K562 (cell line): ENCODE measurements at regions not wholly inside any gene's neighbourhood (a gene's known extent, or its start where the extent isn't known, plus 50 kb on each side); places are given as distances from the start of the nearest gene placed in this dataset.

ENCODE experiments used
- ATAC-seq: fragments of 200-7000 bp; cut with Tn5 transposase; 3 replicates; pipeline ENCODE4 v1.9.1; 2020; ENCODE audit warnings: moderate library complexity
- BruUV-seq: library from RNA; stranded (reverse); fragments of 400-500 nt; replicated peaks from 2 replicates; lab custom pipeline; 2021; lab: Mats Ljungman, UMichigan
- CTCF ChIA-PET: fragments of 300-600 bp; formaldehyde crosslinking; extraction: SDS; loops from one replicate; lab custom pipeline; 2021; ENCODE audit warnings: low intra/inter-chr PET ratio; lab: Yijun Ruan, JAX
- POLR2A ChIA-PET: fragments of 300-600, 350-650 bp; sonication (Branson Sonifier 250); formaldehyde crosslinking; extraction: SDS; loops from one replicate; lab custom pipeline; 2021; ENCODE audit warnings: antibody characterized with exemption, inconsistent platforms; lab: Yijun Ruan, JAX
- DNase-seq, 4 experiments: peaks; one replicate each; pipeline versions ENCODE4 v3.0.0 to v3.0.0-alpha.2; 2011 to 2018; ENCODE audit warnings: low spot score in 3 of 4, mixed read lengths in 3 of 4; ENCODE audit errors: extremely low read depth in 1 of 4
- FAIRE-seq: peaks from 2 replicates; lab custom pipeline; 2011; peaks lifted over from hg19 to GRCh38; lab: Jason Lieb, UNC
- H2AFZ ChIP-seq: 2 replicates; pipeline ENCODE4 v1.6.0; 2011; ENCODE audit warnings: low read depth, low read length, control low read depth, inconsistent platforms
- H3K27ac ChIP-seq: fragments of 200-600 bp; 3 replicates; pipeline ENCODE4 v1.8.0; 2011; ENCODE audit warnings: low read depth, mild to moderate bottlenecking, control low read depth, inconsistent platforms, low read length, moderate library complexity, mixed read lengths; ENCODE audit errors: extremely low read depth
- H3K27me3 ChIP-seq, 2 experiments: fragments of 300-600 bp in 1 of 2; 2 replicates in 1 of 2; 3 replicates in 1 of 2; pipeline versions ENCODE4 v1.6.0 to v1.8.0; 2011; ENCODE audit warnings: inconsistent platforms in 2 of 2, low read length in 2 of 2, mild to moderate bottlenecking in 1 of 2, mixed read lengths in 1 of 2, moderate library complexity in 1 of 2; ENCODE audit not compliant: control insufficient read depth in 2 of 2, insufficient read depth in 2 of 2
- H3K36me3 ChIP-seq: fragments of 300-600 bp; 3 replicates; pipeline ENCODE4 v1.8.0; 2011; ENCODE audit warnings: mild to moderate bottlenecking, low read length, inconsistent platforms; ENCODE audit not compliant: control insufficient read depth, insufficient read depth
- H3K4me1 ChIP-seq, 2 experiments: fragments of 200-600 bp in 1 of 2; replicated peaks in 1 of 2; 2 replicates in 1 of 2; 3 replicates in 1 of 2; pipeline versions ENCODE4 v1.5.1 to v1.8.0; 2011; ENCODE audit warnings: inconsistent platforms in 2 of 2, low read length in 2 of 2, mild to moderate bottlenecking in 1 of 2, mixed read lengths in 1 of 2, moderate library complexity in 1 of 2; ENCODE audit not compliant: control insufficient read depth in 2 of 2, insufficient read depth in 2 of 2
- H3K4me2 ChIP-seq: 2 replicates; pipeline ENCODE4 v1.6.1; 2011; ENCODE audit warnings: low read length, control low read depth, inconsistent platforms, mixed read lengths; ENCODE audit not compliant: insufficient read depth
- H3K4me3 ChIP-seq: fragments of 200-600 bp; sonication (generic), shearing (Covaris generic); 2 replicates; pipeline ENCODE4 v1.5.1; 2016; ENCODE audit warnings: control low read depth, inconsistent platforms
- H3K79me2 ChIP-seq: fragments of 200-600 bp; 3 replicates; pipeline ENCODE4 v1.8.0; 2011; ENCODE audit warnings: low read length, inconsistent platforms; ENCODE audit not compliant: control insufficient read depth, insufficient read depth
- H3K9ac ChIP-seq, 2 experiments: 2 replicates each; pipeline versions ENCODE4 v1.6.0 to v1.6.1; 2011; ENCODE audit warnings: low read depth in 2 of 2, low read length in 2 of 2, control low read depth in 1 of 2, inconsistent platforms in 1 of 2, mild to moderate bottlenecking in 1 of 2, mixed read lengths in 1 of 2; ENCODE audit not compliant: insufficient read depth in 1 of 2
- H3K9me1 ChIP-seq: one replicate; pipeline ENCODE4 v1.6.0; 2011; ENCODE audit warnings: inconsistent platforms, mild to moderate bottlenecking, low read length, moderate library complexity; ENCODE audit not compliant: control insufficient read depth, insufficient read depth
- H3K9me3 ChIP-seq: replicated peaks from 2 replicates; pipeline ENCODE4 v1.5.1; 2011; ENCODE audit warnings: low read depth, low read length, inconsistent platforms; ENCODE audit not compliant: control insufficient read depth, insufficient read depth
- H4K20me1 ChIP-seq: replicated peaks from 2 replicates; pipeline ENCODE4 v1.6.1; 2011; ENCODE audit warnings: low read length, inconsistent platforms, mixed read lengths; ENCODE audit not compliant: control insufficient read depth, insufficient read depth
- BCOR ChIP-seq: fragments of 450-650 bp; IDR thresholded peaks from 2 replicates; pipeline ENCODE4 v1.6.1; 2016
- CEBPB ChIP-seq: fragments of 450-650 bp; IDR thresholded peaks from 2 replicates; pipeline ENCODE4 v1.6.1; 2016; ENCODE audit warnings: missing genetic modification characterization, missing compliant biosample characterization
- CSDE1 ChIP-seq, 2 experiments: fragments of 450-650 bp; IDR thresholded peaks; 2 replicates each; pipeline ENCODE4 v1.6.1; 2016; ENCODE audit warnings: mild to moderate bottlenecking in 1 of 2
- ESRRA ChIP-seq: fragments of 450-650 bp; IDR thresholded peaks from 2 replicates; pipeline ENCODE4 v1.6.1; 2014; ENCODE audit warnings: low read depth, mild to moderate bottlenecking, moderate library complexity, borderline replicate concordance
- FOXJ2 ChIP-seq: fragments of 200-800 bp; sonication (Bioruptor generic); IDR thresholded peaks from 2 replicates; pipeline ENCODE4 v1.6.1; 2016; ENCODE audit warnings: missing genetic modification characterization, missing compliant biosample characterization
- HLTF ChIP-seq: fragments of 450-650 bp; IDR thresholded peaks from 2 replicates; pipeline ENCODE4 v1.6.1; 2016
- HSF4 ChIP-seq: fragments of 250-450 bp; sonication (Bioruptor Pico); IDR thresholded peaks from 2 replicates; pipeline ENCODE4 v2.1.2; 2022; ENCODE audit warnings: mild to moderate bottlenecking, moderate library complexity, borderline replicate concordance
- IFI16 ChIP-seq: fragments of 250-450 bp; sonication (Bioruptor Pico); IDR thresholded peaks from 2 replicates; pipeline ENCODE4 v2.1.2; 2022; ENCODE audit warnings: mild to moderate bottlenecking, inconsistent platforms
- KLF1 ChIP-seq: fragments of 450-650 bp; IDR thresholded peaks from 2 replicates; pipeline ENCODE4 v1.6.1; 2016; ENCODE audit warnings: missing genetic modification characterization, missing compliant biosample characterization
- NELFE ChIP-seq: IDR thresholded peaks from 2 replicates; pipeline ENCODE4 v1.6.1; 2011; ENCODE audit warnings: mild to moderate bottlenecking; ENCODE audit not compliant: insufficient read depth, insufficient read length
- RBM25 ChIP-seq: fragments of 200-400 bp; formaldehyde crosslinking; IDR thresholded peaks from 2 replicates; pipeline ENCODE4 v1.6.1; 2018; ENCODE audit warnings: low read length, low read depth, moderate library complexity; ENCODE audit not compliant: severe bottlenecking
- RHOXF2B ChIP-seq: fragments of 250-450 bp; sonication (Bioruptor Pico); conservative IDR thresholded peaks from 2 replicates; pipeline ENCODE4 v1.5.1; 2021
- SMARCA5 ChIP-seq: fragments of 450-650 bp; IDR thresholded peaks from 2 replicates; pipeline ENCODE4 v1.6.1; 2016
- SNIP1 ChIP-seq: fragments of 450-650 bp; IDR thresholded peaks from 2 replicates; pipeline ENCODE4 v1.7.1; 2017; ENCODE audit warnings: low read depth, mild to moderate bottlenecking
- TAF7 ChIP-seq: fragments of 450-650 bp; IDR thresholded peaks from 2 replicates; pipeline ENCODE4 v1.6.1; 2016; ENCODE audit warnings: missing genetic modification characterization, missing compliant biosample characterization
- ZBTB17 ChIP-seq: fragments of 450-650 bp; formaldehyde crosslinking; IDR thresholded peaks from 2 replicates; pipeline ENCODE4 v1.4.0; 2020; ENCODE audit warnings: mild to moderate bottlenecking
- ZC3H11A ChIP-seq: IDR thresholded peaks from 2 replicates; pipeline ENCODE4 v1.6.1; 2012; ENCODE audit warnings: low read depth, low read length, improper control_type of control experiment
- ZNF121 ChIP-seq: sonication (generic); formaldehyde crosslinking; conservative IDR thresholded peaks from 2 replicates; pipeline ENCODE4 v1.8.0; 2022; ENCODE audit warnings: missing genetic modification reagents
- ZNF140 ChIP-seq: fragments of 250-450 bp; sonication (Bioruptor Pico); IDR thresholded peaks from 2 replicates; pipeline ENCODE4 v1.8.0; 2021; ENCODE audit warnings: moderate library complexity, mild to moderate bottlenecking, inconsistent platforms
- ZNF644 ChIP-seq: fragments of 200-800 bp; sonication (Bioruptor generic); IDR thresholded peaks from 2 replicates; pipeline ENCODE4 v1.6.1; 2016; ENCODE audit warnings: low read depth, missing genetic modification characterization, missing compliant biosample characterization
- ZNF668 ChIP-seq: fragments of 250-450 bp; sonication (Bioruptor Pico); IDR thresholded peaks from 2 replicates; pipeline ENCODE4 v1.8.0; 2022; ENCODE audit warnings: mild to moderate bottlenecking, inconsistent platforms
- ZSCAN29 ChIP-seq: fragments of 450-650 bp; IDR thresholded peaks from 2 replicates; pipeline ENCODE4 v1.6.1; 2017
- WGBS: fragments of 100-300 bp; shearing (Covaris generic); methylation state at CpG from one replicate; pipeline ENCODE4 v1.1.6; 2016; ENCODE audit warnings: low coverage, mixed read lengths; ENCODE audit not compliant: insufficient coverage; ENCODE audit errors: missing lambda C conversion rate; 5-methylcytosine and 5-hydroxymethylcytosine counted together
- in situ Hi-C: fragments of 300-500 bp; cut with MboI; formaldehyde crosslinking; loops from 4 replicates; pipeline ENCODE4 v1.15.0; 2018; ENCODE audit warnings: inconsistent platforms, mixed read lengths
- intact Hi-C: fragments of 100-400 bp; cut with micrococcal nuclease; formaldehyde crosslinking; loops from 2 replicates; pipeline ENCODE4 v1.14.2; 2022
- TF ChIP-seq, protein P1 (sequence below): fragments of 450-650 bp; formaldehyde crosslinking; IDR thresholded peaks from 2 replicates; pipeline ENCODE4 v1.4.0; 2020; ENCODE audit warnings: mild to moderate bottlenecking, moderate library complexity
- TF ChIP-seq, protein P2 (sequence below): fragments of 450-650 bp; conservative IDR thresholded peaks from 2 replicates; pipeline ENCODE4 v1.6.1; 2016; ENCODE audit warnings: missing genetic modification characterization, low read depth, mild to moderate bottlenecking, missing compliant biosample characterization, moderate library complexity

DNA sequence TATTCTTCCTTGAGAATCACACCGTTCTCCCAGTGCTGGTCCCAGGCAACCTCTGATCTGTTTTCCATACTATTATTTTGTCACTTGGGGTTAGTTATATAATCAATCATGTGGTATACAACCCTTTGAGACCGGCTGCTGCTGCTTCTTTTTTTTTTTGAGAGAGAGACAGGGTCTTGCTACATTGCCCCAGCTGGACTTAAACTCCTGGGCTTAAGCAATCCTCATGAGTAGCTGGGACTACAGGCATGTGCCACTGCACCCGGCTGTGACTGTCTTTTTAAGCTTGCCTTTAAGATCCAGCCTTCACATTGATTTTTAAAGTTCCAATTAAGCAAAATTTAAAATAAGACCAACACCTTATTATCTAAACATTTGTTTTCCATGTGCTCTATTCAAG is 86.7 kb upstream of the EXOC1L start:
- no peak for FAIRE-seq
- peak overlapping the region; percentile 77 for H2AFZ ChIP-seq
- POLR2A ChIA-PET = interaction anchor here (1.2 kb wide), 1 partner anchor 306 kb away, joined by 3 read pairs; no protein-coding TSS in a partner anchor
- no peaks in the 10 kb centered on the region for H3K27me3 ChIP-seq
- no peak for ATAC-seq
- H3K36me3 ChIP-seq = peaks cover 4% of the 10 kb centered on the region; the same call in 2 of the 3 replicates
- H3K9ac ChIP-seq = peak overlapping the region in 1 of 2 experiments; percentile 2; a peak in 1 of 4 replicates
- CTCF ChIA-PET = interaction anchor here (1.2 kb wide), 1 partner anchor 387 kb away, joined by 4 read pairs; the partner anchor contains the start of gene SRD5A3
- 37% methylated on average over 3 of the region's 3 CpGs for WGBS
- H3K4me3 ChIP-seq = no peak overlapping the region
- in situ Hi-C loops = loop anchor here (5.0 to 10.0 kb wide), 6 partner anchors 101 to 728 kb away; no protein-coding TSS in a partner anchor
- peaks cover 21 to 51% of the 10 kb centered on the region in 2 experiments for H3K4me1 ChIP-seq
- no TSS peak for BruUV-seq
- no peaks in the 10 kb centered on the region for H4K20me1 ChIP-seq
- no peaks in the 10 kb centered on the region for H3K9me1 ChIP-seq
- H3K9me3 ChIP-seq = peaks cover 5% of the 10 kb centered on the region
- intact Hi-C loops = loop anchor here (5.0 kb wide), 1 partner anchor 61 kb away; no protein-coding TSS in a partner anchor
- peaks cover 27% of the 10 kb centered on the region for H3K79me2 ChIP-seq
- H3K4me2 ChIP-seq = no peak overlapping the region
- peak overlapping the region; percentile 94; the same call in 2 of the 3 replicates for H3K27ac ChIP-seq
- no peak for DNase-seq
- TF ChIP-seq NELFE (no peak), HSF4 (CRISPR knock-in tag) (no peak), RBM25 (peak; percentile 85), ZSCAN29 (no peak), FOXJ2 (tag) (no peak), ZC3H11A (no peak), CSDE1 (IDR thresholded peaks at IDR 0.05) (no peak), IFI16 (CRISPR knock-in tag) (no peak), SMARCA5 (no peak), ESRRA (no peak), ZBTB17 (no peak), KLF1 (tag) (no peak), ZNF121 (CRISPR knock-in tag) (peak; percentile 73), RHOXF2B (CRISPR knock-in tag) (no peak), TAF7 (no peak), ZNF644 (0 out of 2 replicates have a peak, but pooled peaks have one; percentile 32), CEBPB (tag) (peak; percentile 27; the same call in 1 of the 2 replicates), ZNF668 (CRISPR knock-in tag) (no peak), ZNF140 (CRISPR knock-in tag) (no peak), HLTF (no peak), BCOR (peak; percentile 52; the same call in 1 of the 2 replicates), SNIP1 (no peak)
- TF ChIP-seq, protein P1, sequence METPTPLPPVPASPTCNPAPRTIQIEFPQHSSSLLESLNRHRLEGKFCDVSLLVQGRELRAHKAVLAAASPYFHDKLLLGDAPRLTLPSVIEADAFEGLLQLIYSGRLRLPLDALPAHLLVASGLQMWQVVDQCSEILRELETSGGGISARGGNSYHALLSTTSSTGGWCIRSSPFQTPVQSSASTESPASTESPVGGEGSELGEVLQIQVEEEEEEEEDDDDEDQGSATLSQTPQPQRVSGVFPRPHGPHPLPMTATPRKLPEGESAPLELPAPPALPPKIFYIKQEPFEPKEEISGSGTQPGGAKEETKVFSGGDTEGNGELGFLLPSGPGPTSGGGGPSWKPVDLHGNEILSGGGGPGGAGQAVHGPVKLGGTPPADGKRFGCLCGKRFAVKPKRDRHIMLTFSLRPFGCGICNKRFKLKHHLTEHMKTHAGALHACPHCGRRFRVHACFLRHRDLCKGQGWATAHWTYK (CRISPR knock-in tag) = no peak
- TF ChIP-seq, protein P2, sequence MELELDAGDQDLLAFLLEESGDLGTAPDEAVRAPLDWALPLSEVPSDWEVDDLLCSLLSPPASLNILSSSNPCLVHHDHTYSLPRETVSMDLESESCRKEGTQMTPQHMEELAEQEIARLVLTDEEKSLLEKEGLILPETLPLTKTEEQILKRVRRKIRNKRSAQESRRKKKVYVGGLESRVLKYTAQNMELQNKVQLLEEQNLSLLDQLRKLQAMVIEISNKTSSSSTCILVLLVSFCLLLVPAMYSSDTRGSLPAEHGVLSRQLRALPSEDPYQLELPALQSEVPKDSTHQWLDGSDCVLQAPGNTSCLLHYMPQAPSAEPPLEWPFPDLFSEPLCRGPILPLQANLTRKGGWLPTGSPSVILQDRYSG (tag) = no peak
